MCF 10A (cell line): ENCODE measurements at regions not wholly inside any gene's neighbourhood (a gene's known extent, or its start where the extent isn't known, plus 50 kb on each side); places are given as distances from the start of the nearest gene placed in this dataset.

Source experiments
- BruUV-seq: library from RNA; stranded (reverse); fragments of 400-500 nt; replicated peaks from 2 replicates; lab custom pipeline; 2021; lab: Mats Ljungman, UMichigan
- CTCF ChIA-PET: fragments of 300-600 bp; sonication (Branson Sonifier 250); formaldehyde crosslinking; extraction: SDS; loops from one replicate; lab custom pipeline; 2021; ENCODE audit warnings: antibody characterized with exemption, inconsistent platforms; lab: Yijun Ruan, JAX
- POLR2A ChIA-PET: fragments of 300-600, 350-650 bp; sonication (Branson Sonifier 250); formaldehyde crosslinking; extraction: SDS; loops from one replicate; lab custom pipeline; 2020; ENCODE audit warnings: antibody characterized with exemption, inconsistent platforms; lab: Yijun Ruan, JAX
- DNase-seq: peaks from one replicate; pipeline ENCODE4 v3.0.0-alpha.2; 2018; ENCODE audit not compliant: unreplicated experiment
- H3K27ac Mint-ChIP-seq: one replicate; pipeline ENCODE4 v1.8.0; 2022; ENCODE audit warnings: mild to moderate bottlenecking, low read depth, mixed read lengths; ENCODE audit not compliant: unreplicated experiment
- H3K27me3 Mint-ChIP-seq: one replicate; pipeline ENCODE4 v1.8.0; 2022; ENCODE audit warnings: mixed read lengths; ENCODE audit not compliant: insufficient read depth, unreplicated experiment
- H3K36me3 Mint-ChIP-seq: one replicate; pipeline ENCODE4 v1.8.0; 2022; ENCODE audit warnings: mild to moderate bottlenecking, moderate library complexity, mixed read lengths; ENCODE audit not compliant: insufficient read depth, unreplicated experiment
- H3K4me1 Mint-ChIP-seq: one replicate; pipeline ENCODE4 v1.8.0; 2022; ENCODE audit warnings: mixed read lengths; ENCODE audit not compliant: insufficient read depth, unreplicated experiment
- H3K4me3 Mint-ChIP-seq: one replicate; pipeline ENCODE4 v1.8.0; 2022; ENCODE audit warnings: mild to moderate bottlenecking, moderate library complexity, mixed read lengths; ENCODE audit not compliant: unreplicated experiment
- H3K9me3 Mint-ChIP-seq: one replicate; pipeline ENCODE4 v1.8.0; 2022; ENCODE audit warnings: mixed read lengths; ENCODE audit not compliant: unreplicated experiment
- CTCF ChIP-seq: fragments of 200-600 bp; IDR thresholded peaks from one replicate; pipeline ENCODE4 v1.8.0; 2022; ENCODE audit warnings: antibody characterized with exemption, mild to moderate bottlenecking; ENCODE audit not compliant: unreplicated experiment
- intact Hi-C: fragments of 100-400 bp; cut with micrococcal nuclease; formaldehyde crosslinking; loops from 2 replicates; pipeline ENCODE4 v1.14.1; 2022

GRCh38 chr17:77324227-77324626 is 183.5 kb downstream of the SEC14L1 start:
- Mint-ChIP-seq H3K36me3 (peaks cover 48% of the 10 kb centered on the region), H3K27ac (peak overlapping the region; percentile 95), H3K4me1 (peaks cover 53% of the 10 kb centered on the region), H3K27me3 (no peaks in the 10 kb centered on the region), H3K4me3 (peak overlapping the region; percentile 88), H3K9me3 (no peaks in the 10 kb centered on the region)
- intact Hi-C loops, result no loop called here
- no peak for DNase-seq
- ChIA-PET CTCF (interaction anchor here (1.1 kb wide), 1 partner anchor 170 kb away, joined by 3 read pairs; no protein-coding TSS in a partner anchor), POLR2A (interaction anchor here (0.6 to 7.6 kb wide), 7 partner anchors 9 to 236 kb away, joined by 3 to 443 read pairs (median 9); no protein-coding TSS in a partner anchor)
- no peak for TF ChIP-seq CTCF
- no TSS peak for BruUV-seq

DNA sequence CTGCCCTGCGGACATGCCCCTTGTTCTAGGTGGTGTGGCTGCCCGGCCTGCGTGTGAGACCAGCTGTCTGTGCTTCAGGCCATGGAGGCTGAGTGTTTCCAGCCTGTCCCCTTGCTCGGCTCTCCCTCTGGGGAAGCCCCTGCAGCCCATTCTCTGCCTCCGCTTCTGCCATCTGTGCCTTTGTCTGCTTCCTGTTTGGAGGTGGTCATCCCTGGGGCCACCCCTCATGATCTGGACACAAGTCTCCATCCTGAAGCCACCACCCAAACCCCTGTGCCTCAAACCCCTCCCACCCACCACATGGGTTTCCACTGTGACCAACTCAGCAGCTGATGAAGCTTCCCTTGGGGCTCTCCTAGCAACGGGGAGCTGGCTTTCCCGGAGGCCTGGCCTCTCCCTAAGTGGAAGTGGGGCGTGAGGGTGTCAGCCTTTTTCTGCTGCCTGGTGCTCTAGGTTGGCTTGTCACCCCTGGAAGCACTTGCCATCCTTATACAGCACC is 184.9 kb downstream of the SEC14L1 start:
- Mint-ChIP-seq H3K9me3 (no peaks in the 10 kb centered on the region), H3K36me3 (peaks cover 44% of the 10 kb centered on the region), H3K4me1 (peaks cover 49% of the 10 kb centered on the region), H3K27ac (peak overlapping the region; percentile 95), H3K27me3 (no peaks in the 10 kb centered on the region), H3K4me3 (peak overlapping the region; percentile 88)
- no peak for DNase-seq
- CTCF ChIA-PET, result interaction anchor here (0.6 kb wide), 1 partner anchor 100 kb away, joined by 3 read pairs; no protein-coding TSS in a partner anchor
- no TSS peak for BruUV-seq
- POLR2A ChIA-PET, result interaction anchor here (0.7 to 7.6 kb wide), 14 partner anchors 8 to 947 kb away, joined by 3 to 443 read pairs (median 5); no protein-coding TSS in a partner anchor
- intact Hi-C loops, result loop anchor here (1.0 kb wide), 1 partner anchor 38 kb away; no protein-coding TSS in a partner anchor
- no peak for TF ChIP-seq CTCF

GRCh38 chr17:77326076-77326591 is 185.4 kb downstream of the SEC14L1 start:
- no peaks in the 10 kb centered on the region for H3K27me3 Mint-ChIP-seq
- ChIA-PET CTCF (interaction anchor here (0.9 kb wide), 1 partner anchor 103 kb away, joined by 4 read pairs; no protein-coding TSS in a partner anchor), POLR2A (interaction anchor here (1.1 to 7.6 kb wide), 3 partner anchors 41 to 102 kb away, joined by 5 to 443 read pairs (median 9); no protein-coding TSS in a partner anchor)
- H3K27ac Mint-ChIP-seq, result no peak overlapping the region
- H3K4me1 Mint-ChIP-seq, result peaks cover 50% of the 10 kb centered on the region
- TF ChIP-seq CTCF, result no peak
- no TSS peak for BruUV-seq
- no peaks in the 10 kb centered on the region for H3K9me3 Mint-ChIP-seq
- no peak for DNase-seq
- peaks cover 45% of the 10 kb centered on the region for H3K36me3 Mint-ChIP-seq
- intact Hi-C loops, result no loop called here
- H3K4me3 Mint-ChIP-seq, result no peak overlapping the region

- no peak for DNase-seq
- BruUV-seq, result no TSS peak
- Mint-ChIP-seq H3K4me3 (no peak overlapping the region), H3K9me3 (no peaks in the 10 kb centered on the region), H3K36me3 (peaks cover 45% of the 10 kb centered on the region), H3K27ac (no peak overlapping the region), H3K4me1 (peaks cover 56% of the 10 kb centered on the region), H3K27me3 (no peaks in the 10 kb centered on the region)
- ChIA-PET POLR2A (interaction anchor here (0.8 to 7.6 kb wide), 2 partner anchors 28 to 42 kb away, joined by 3 to 443 read pairs; no protein-coding TSS in a partner anchor), CTCF (interaction anchor here (0.9 kb wide), 1 partner anchor 103 kb away, joined by 4 read pairs; no protein-coding TSS in a partner anchor)
- intact Hi-C loops, result no loop called here
- TF ChIP-seq CTCF, result no peak
These were observed 185.9 kb downstream of the SEC14L1 start for GRCh38 chr17:77326636-77327035.
